Pancreas (tissue), 10 donors: ENCODE measurements at regions not wholly inside any gene's neighbourhood (a gene's known extent, or its start where the extent isn't known, plus 50 kb on each side); places are given as distances from the start of the nearest gene placed in this dataset.
A peak's percentile ranks its signal among the peaks of the same experiment; 100 is the strongest.

Experiments
- ATAC-seq, 4 donors: fragments of 200-7000 bp; cut with Tn5 transposase; one replicate each; pipeline versions ENCODE4 v1.8.0 to v1.9.1; 2020; ENCODE audit warnings: mild to moderate bottlenecking in 4 of 4, moderate library complexity in 4 of 4
- DNase-seq, 6 donors: peaks; one replicate each; pipeline ENCODE4 v3.0.0-alpha.2; 2020
- FAIRE-seq: peaks from 2 replicates; lab custom pipeline; 2012; peaks lifted over from hg19 to GRCh38; lab: Jason Lieb, UNC
- H3K27ac ChIP-seq, 4 donors: fragments of 200-600 bp; sonication (generic); 1 replicate in 3 of 4; 2 replicates in 1 of 4; pipeline versions ENCODE4 v1.5.0 to v1.8.0; 2020
- H3K27me3 ChIP-seq, 4 donors: fragments of 200-600 bp; one replicate each; pipeline ENCODE4 v1.8.0; 2021
- H3K36me3 ChIP-seq, 3 donors: fragments of 200-600 bp; sonication (generic) in 1 of 3; one replicate each; pipeline versions ENCODE4 v1.5.0 to v1.8.0; 2020 to 2021
- H3K4me1 ChIP-seq, 3 donors: fragments of 200-600 bp; one replicate each; pipeline ENCODE4 v1.8.0; 2021
- H3K4me3 ChIP-seq, 4 donors: fragments of 200-600 bp; sonication (generic) in 2 of 4; one replicate each; pipeline versions ENCODE4 v1.5.0 to v1.8.0; 2020 to 2021
- H3K9me3 ChIP-seq, 4 donors: fragments of 200-600 bp; one replicate each; pipeline ENCODE4 v1.8.0; 2021
- CTCF ChIP-seq, 4 donors: fragments of 200-600 bp; sonication (generic) in 3 of 4; IDR thresholded peaks; one replicate each; pipeline versions ENCODE4 v1.5.0 to v1.8.0; 2021; ENCODE audit warnings: antibody characterized with exemption in 4 of 4
- WGBS, 2 donors: extraction: QIAGEN DNeasy Blood & Tissue Kit; methylation state at CpG; one replicate each; pipeline ENCODE4 v1.1.7; 2013; 5-methylcytosine and 5-hydroxymethylcytosine counted together
- intact Hi-C, 3 donors: fragments of 100-400 bp; cut with DNase I; formaldehyde crosslinking; loops; one replicate each; pipeline versions ENCODE4 v1.11.1 to v1.14.2; 2022
- donor health status: healthy with polysubstance abuse.
- donor health status: DM: no; HTN: no; CAD: no; lungs with moderate emphysema.
- donor health status: DM: no; HTN: no; CAD: no.
- donor health status: control.
- donor health status: control.
- donor health status: Bipolar disorder and iron deficiency.
- donor health status: DM: yes; HTN: yes; CAD: no.
- donor health status: DM: no; HTN: no; CAD: no.
- donor health status: DM: no; HTN: no; CAD: no.
- donor health status: DM: yes; HTN: yes; CAD: no.

GRCh38 chr4:175385797-175386196, 426.3 kb downstream of the GPM6A start:
- Histone ChIP-seq H3K27ac (no peak overlapping the region), H3K27me3 (no peaks in the 10 kb centered on the region), H3K9me3 (no peaks in the 10 kb centered on the region), H3K4me1 (no peaks in the 10 kb centered on the region), H3K36me3 (no peaks in the 10 kb centered on the region), H3K4me3 (no peak overlapping the region)
- ATAC-seq (no peak), FAIRE-seq (no peak), DNase-seq (no peak)
- no peak for TF ChIP-seq CTCF (IDR thresholded peaks at IDR 0.05)
- intact Hi-C loops, result no loop called here
- WGBS, 2 donors, result 37 to 55% methylated on average over 1 of the region's 1 CpG

GRCh38 chr4:175386776-175387507, 425.1 kb downstream of the GPM6A start:
- DNase-seq, result peak in 1 of 6 donors; percentile 47
- WGBS, 2 donors, result 57 to 68% methylated on average over 9 of the region's 9 CpGs
- no peaks in the 10 kb centered on the region for H3K4me1 ChIP-seq
- no peaks in the 10 kb centered on the region for H3K27me3 ChIP-seq
- no peak for FAIRE-seq
- no peaks in the 10 kb centered on the region for H3K9me3 ChIP-seq
- H3K27ac ChIP-seq, result no peak overlapping the region
- intact Hi-C loops, result no loop called here
- H3K4me3 ChIP-seq, result no peak overlapping the region
- TF ChIP-seq CTCF (IDR thresholded peaks at IDR 0.05), result no peak
- no peaks in the 10 kb centered on the region for H3K36me3 ChIP-seq
- no peak for ATAC-seq

GRCh38 chr4:175394208-175394607, 417.9 kb downstream of the GPM6A start:
- FAIRE-seq, result no peak
- H3K36me3 ChIP-seq, result no peaks in the 10 kb centered on the region
- H3K27ac ChIP-seq, result no peak overlapping the region

GRCh38 chr4:175405961-175406360, 406.1 kb downstream of the GPM6A start:
- Histone ChIP-seq H3K9me3 (no peaks in the 10 kb centered on the region), H3K4me1 (no peaks in the 10 kb centered on the region), H3K36me3 (no peaks in the 10 kb centered on the region), H3K27me3 (no peaks in the 10 kb centered on the region), H3K4me3 (no peak overlapping the region), H3K27ac (no peak overlapping the region)
- DNase-seq, result no peak
- FAIRE-seq, result no peak
- no peak for ATAC-seq
- 32 to 48% methylated on average over 2 of the region's 2 CpGs for WGBS, 2 donors
- TF ChIP-seq CTCF (IDR thresholded peaks at IDR 0.05), result no peak
- intact Hi-C loops, result no loop called here

More at GRCh38 chr4:175394208-175394607, 417.9 kb downstream of the GPM6A start:
- intact Hi-C loops, result no loop called here
- Histone ChIP-seq H3K4me1 (no peaks in the 10 kb centered on the region), H3K9me3 (no peaks in the 10 kb centered on the region), H3K4me3 (no peak overlapping the region), H3K27me3 (no peaks in the 10 kb centered on the region)
- DNase-seq, result no peak
- ATAC-seq, result no peak
- TF ChIP-seq CTCF (IDR thresholded peaks at IDR 0.05), result no peak

- Histone ChIP-seq H3K27ac (no peak overlapping the region), H3K27me3 (no peaks in the 10 kb centered on the region), H3K4me3 (no peak overlapping the region), H3K9me3 (no peaks in the 10 kb centered on the region), H3K36me3 (no peaks in the 10 kb centered on the region), H3K4me1 (no peaks in the 10 kb centered on the region)
- TF ChIP-seq CTCF (IDR thresholded peaks at IDR 0.05), result no peak
- intact Hi-C loops, result no loop called here
- DNase-seq (no peak), ATAC-seq (no peak), FAIRE-seq (no peak)
- 61 to 68% methylated on average over 2 of the region's 2 CpGs for WGBS, 2 donors
Observed at GRCh38 chr4:175407926-175408325, 404.1 kb downstream of the GPM6A start.
